ENCODE measurements at regions not wholly inside any gene's neighbourhood (a gene's known extent, or its start where the extent isn't known, plus 50 kb on each side); places are given as distances from the start of the nearest gene placed in this dataset.

GRCh38 chr4:152220201-152220666, 315.7 kb downstream of the FBXW7 start:
- Histone ChIP-seq H3K4me1 (ENCODE audit: control insufficient read depth in 2 of 2, insufficient read depth in 2 of 2, low read length in 2 of 2) (no peaks in the 10 kb centered on the region), H3K9me3 (ENCODE audit: control insufficient read depth in 2 of 2, low read length in 2 of 2) (no peaks in the 10 kb centered on the region), H3K4me3 (ENCODE audit: low read length in 2 of 2) (no peak overlapping the region), H3K27ac (ENCODE audit: low read depth in 2 of 2, low read length in 2 of 2) (no peak overlapping the region), H3K36me3 (ENCODE audit: control insufficient read depth in 2 of 2, insufficient read depth in 2 of 2, low read length in 2 of 2) (no peaks in the 10 kb centered on the region), H3K9ac (ENCODE audit: low read depth in 1 of 2, low read length in 2 of 2) (no peak overlapping the region), H3K27me3 (ENCODE audit: control insufficient read depth in 2 of 2, insufficient read depth in 2 of 2, low read length in 2 of 2) (no peaks in the 10 kb centered on the region)

GRCh38 chr4:152218576-152218975, 317.3 kb downstream of the FBXW7 start:
- Histone ChIP-seq H3K9ac (ENCODE audit: low read depth in 1 of 2, low read length in 2 of 2) (no peak overlapping the region), H3K4me3 (ENCODE audit: low read length in 2 of 2) (no peak overlapping the region), H3K27ac (ENCODE audit: low read depth in 2 of 2, low read length in 2 of 2) (no peak overlapping the region), H3K36me3 (ENCODE audit: control insufficient read depth in 2 of 2, insufficient read depth in 2 of 2, low read length in 2 of 2) (no peaks in the 10 kb centered on the region), H3K9me3 (ENCODE audit: control insufficient read depth in 2 of 2, low read length in 2 of 2) (no peaks in the 10 kb centered on the region), H3K4me1 (ENCODE audit: control insufficient read depth in 2 of 2, insufficient read depth in 2 of 2, low read length in 2 of 2) (no peaks in the 10 kb centered on the region), H3K27me3 (ENCODE audit: control insufficient read depth in 2 of 2, insufficient read depth in 2 of 2, low read length in 2 of 2) (no peaks in the 10 kb centered on the region)

GRCh38 chr4:152217896-152218295, 318.0 kb downstream of the FBXW7 start:
- Histone ChIP-seq H3K9me3 (ENCODE audit: control insufficient read depth in 2 of 2, low read length in 2 of 2) (no peaks in the 10 kb centered on the region), H3K4me1 (ENCODE audit: control insufficient read depth in 2 of 2, insufficient read depth in 2 of 2, low read length in 2 of 2) (no peaks in the 10 kb centered on the region), H3K27me3 (ENCODE audit: control insufficient read depth in 2 of 2, insufficient read depth in 2 of 2, low read length in 2 of 2) (no peaks in the 10 kb centered on the region), H3K4me3 (ENCODE audit: low read length in 2 of 2) (no peak overlapping the region), H3K36me3 (ENCODE audit: control insufficient read depth in 2 of 2, insufficient read depth in 2 of 2, low read length in 2 of 2) (no peaks in the 10 kb centered on the region), H3K9ac (ENCODE audit: low read depth in 1 of 2, low read length in 2 of 2) (no peak overlapping the region), H3K27ac (ENCODE audit: low read depth in 2 of 2, low read length in 2 of 2) (no peak overlapping the region)

- Histone ChIP-seq H3K9ac (ENCODE audit: low read depth in 1 of 2, low read length in 2 of 2) (no peak overlapping the region), H3K27ac (ENCODE audit: low read depth in 2 of 2, low read length in 2 of 2) (no peak overlapping the region), H3K36me3 (ENCODE audit: control insufficient read depth in 2 of 2, insufficient read depth in 2 of 2, low read length in 2 of 2) (no peaks in the 10 kb centered on the region), H3K4me3 (ENCODE audit: low read length in 2 of 2) (no peak overlapping the region), H3K4me1 (ENCODE audit: control insufficient read depth in 2 of 2, insufficient read depth in 2 of 2, low read length in 2 of 2) (no peaks in the 10 kb centered on the region), H3K27me3 (ENCODE audit: control insufficient read depth in 2 of 2, insufficient read depth in 2 of 2, low read length in 2 of 2) (no peaks in the 10 kb centered on the region), H3K9me3 (ENCODE audit: control insufficient read depth in 2 of 2, low read length in 2 of 2) (no peaks in the 10 kb centered on the region)
Observed at GRCh38 chr4:152211936-152212653, 323.8 kb downstream of the FBXW7 start.

GRCh38 chr4:152209772-152210493, 326.0 kb downstream of the FBXW7 start:
- Histone ChIP-seq H3K4me3 (ENCODE audit: low read length in 2 of 2) (no peak overlapping the region), H3K9me3 (ENCODE audit: control insufficient read depth in 2 of 2, low read length in 2 of 2) (no peaks in the 10 kb centered on the region), H3K27ac (ENCODE audit: low read depth in 2 of 2, low read length in 2 of 2) (no peak overlapping the region), H3K4me1 (ENCODE audit: control insufficient read depth in 2 of 2, insufficient read depth in 2 of 2, low read length in 2 of 2) (no peaks in the 10 kb centered on the region), H3K27me3 (ENCODE audit: control insufficient read depth in 2 of 2, insufficient read depth in 2 of 2, low read length in 2 of 2) (no peaks in the 10 kb centered on the region), H3K36me3 (ENCODE audit: control insufficient read depth in 2 of 2, insufficient read depth in 2 of 2, low read length in 2 of 2) (no peaks in the 10 kb centered on the region), H3K9ac (ENCODE audit: low read depth in 1 of 2, low read length in 2 of 2) (no peak overlapping the region)

GRCh38 chr4:152207378-152207720, 328.5 kb downstream of the FBXW7 start:
- Histone ChIP-seq H3K9me3 (ENCODE audit: control insufficient read depth in 2 of 2, low read length in 2 of 2) (no peaks in the 10 kb centered on the region), H3K27ac (ENCODE audit: low read depth in 2 of 2, low read length in 2 of 2) (no peak overlapping the region), H3K9ac (ENCODE audit: low read depth in 1 of 2, low read length in 2 of 2) (no peak overlapping the region), H3K4me1 (ENCODE audit: control insufficient read depth in 2 of 2, insufficient read depth in 2 of 2, low read length in 2 of 2) (no peaks in the 10 kb centered on the region), H3K27me3 (ENCODE audit: control insufficient read depth in 2 of 2, insufficient read depth in 2 of 2, low read length in 2 of 2) (no peaks in the 10 kb centered on the region), H3K36me3 (ENCODE audit: control insufficient read depth in 2 of 2, insufficient read depth in 2 of 2, low read length in 2 of 2) (no peaks in the 10 kb centered on the region), H3K4me3 (ENCODE audit: low read length in 2 of 2) (no peak overlapping the region)

- Histone ChIP-seq H3K9ac (ENCODE audit: low read depth in 1 of 2, low read length in 2 of 2) (no peak overlapping the region), H3K4me3 (ENCODE audit: low read length in 2 of 2) (no peak overlapping the region), H3K27ac (ENCODE audit: low read depth in 2 of 2, low read length in 2 of 2) (no peak overlapping the region), H3K9me3 (ENCODE audit: control insufficient read depth in 2 of 2, low read length in 2 of 2) (no peaks in the 10 kb centered on the region), H3K27me3 (ENCODE audit: control insufficient read depth in 2 of 2, insufficient read depth in 2 of 2, low read length in 2 of 2) (no peaks in the 10 kb centered on the region), H3K36me3 (ENCODE audit: control insufficient read depth in 2 of 2, insufficient read depth in 2 of 2, low read length in 2 of 2) (no peaks in the 10 kb centered on the region), H3K4me1 (ENCODE audit: control insufficient read depth in 2 of 2, insufficient read depth in 2 of 2, low read length in 2 of 2) (no peaks in the 10 kb centered on the region)
Observed at GRCh38 chr4:152206646-152207377, 329.1 kb downstream of the FBXW7 start.

GRCh38 chr4:152206185-152206584, 329.7 kb downstream of the FBXW7 start:
- H3K36me3 ChIP-seq (ENCODE audit: control insufficient read depth in 2 of 2, insufficient read depth in 2 of 2, low read length in 2 of 2) = no peaks in the 10 kb centered on the region
- H3K27me3 ChIP-seq (ENCODE audit: control insufficient read depth in 2 of 2, insufficient read depth in 2 of 2, low read length in 2 of 2) = no peaks in the 10 kb centered on the region
- no peak overlapping the region for H3K9ac ChIP-seq (ENCODE audit: low read depth in 1 of 2, low read length in 2 of 2)
- no peaks in the 10 kb centered on the region for H3K9me3 ChIP-seq (ENCODE audit: control insufficient read depth in 2 of 2, low read length in 2 of 2)
- no peaks in the 10 kb centered on the region for H3K4me1 ChIP-seq (ENCODE audit: control insufficient read depth in 2 of 2, insufficient read depth in 2 of 2, low read length in 2 of 2)
- H3K4me3 ChIP-seq (ENCODE audit: low read length in 2 of 2) = no peak overlapping the region
- no peak overlapping the region for H3K27ac ChIP-seq (ENCODE audit: low read depth in 2 of 2, low read length in 2 of 2)

GRCh38 chr4:152202415-152202814, 333.5 kb downstream of the FBXW7 start:
- H3K4me3 ChIP-seq (ENCODE audit: low read length in 2 of 2) = no peak overlapping the region
- no peak overlapping the region for H3K9ac ChIP-seq (ENCODE audit: low read depth in 1 of 2, low read length in 2 of 2)
- no peaks in the 10 kb centered on the region for H3K36me3 ChIP-seq (ENCODE audit: control insufficient read depth in 2 of 2, insufficient read depth in 2 of 2, low read length in 2 of 2)
- no peaks in the 10 kb centered on the region for H3K4me1 ChIP-seq (ENCODE audit: control insufficient read depth in 2 of 2, insufficient read depth in 2 of 2, low read length in 2 of 2)
- H3K9me3 ChIP-seq (ENCODE audit: control insufficient read depth in 2 of 2, low read length in 2 of 2) = no peaks in the 10 kb centered on the region
- H3K27me3 ChIP-seq (ENCODE audit: control insufficient read depth in 2 of 2, insufficient read depth in 2 of 2, low read length in 2 of 2) = no peaks in the 10 kb centered on the region
- no peak overlapping the region for H3K27ac ChIP-seq (ENCODE audit: low read depth in 2 of 2, low read length in 2 of 2)
